Right ventricle myocardium inferior (tissue), 1 donor: ENCODE measurements at regions not wholly inside any gene's neighbourhood (a gene's known extent, or its start where the extent isn't known, plus 50 kb on each side); places are given as distances from the start of the nearest gene placed in this dataset.
"Not testable (repeated sequence)": the region's sequence is repeated elsewhere in the genome, so short reads cannot be mapped to it uniquely, and the experiment has no call there.

Source experiments
- ATAC-seq: fragments of 200-7000 bp; cut with Tn5 transposase; one replicate; pipeline ENCODE4 v1.9.1; 2020; ENCODE audit warnings: mild to moderate bottlenecking, moderate library complexity
- DNase-seq: peaks from one replicate; pipeline ENCODE4 v3.0.0; 2021; ENCODE audit errors: missing footprints
- intact Hi-C: fragments of 100-400 bp; cut with DNase I; formaldehyde crosslinking; loops from one replicate; pipeline ENCODE4 v1.11.0; 2022
- donor health status: DM: no; HTN: yes; CAD: no; lungs with severe emphysema.

DNA sequence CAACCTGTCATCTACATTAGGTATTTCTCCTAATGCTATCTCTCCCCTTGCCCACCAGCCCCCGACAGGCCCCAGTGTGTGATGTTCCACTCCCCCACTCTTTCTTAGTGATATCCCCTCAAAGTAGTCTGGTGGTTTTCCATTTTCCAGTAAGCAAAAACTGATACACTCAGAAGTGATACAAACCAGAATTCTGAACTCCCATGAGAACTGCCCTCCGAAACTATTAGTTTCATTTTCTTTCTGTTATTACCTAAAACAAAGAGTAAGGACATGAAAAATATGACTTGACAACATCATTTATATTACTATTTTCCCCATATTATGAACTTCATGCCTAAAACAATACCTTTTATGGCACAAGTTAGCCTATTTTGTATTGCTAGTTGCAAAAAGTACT is 175.0 kb downstream of the OTUD1 start:
- no peak for ATAC-seq
- intact Hi-C loops = no loop called here
- no peak for DNase-seq

DNA sequence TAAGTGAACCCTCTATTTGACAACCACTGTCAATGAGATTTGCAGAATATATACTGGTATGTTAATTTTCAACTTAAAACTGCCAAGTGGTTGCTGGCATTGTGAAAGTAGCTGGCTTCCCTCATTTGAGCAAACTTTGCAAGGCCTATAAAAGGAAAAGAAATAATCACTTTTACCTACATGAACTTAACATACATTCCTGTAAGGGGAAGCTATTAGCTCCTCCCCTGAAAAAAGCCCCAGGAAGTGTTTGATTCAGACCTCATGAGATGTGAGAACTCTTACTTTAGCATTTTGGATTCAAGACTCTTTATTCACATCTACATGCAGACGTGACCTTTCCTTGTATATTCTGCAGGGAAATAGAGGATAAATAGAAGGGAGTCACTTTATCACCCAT is 175.6 kb downstream of the OTUD1 start:
- no peak for DNase-seq
- intact Hi-C loops = no loop called here
- no peak for ATAC-seq

DNA sequence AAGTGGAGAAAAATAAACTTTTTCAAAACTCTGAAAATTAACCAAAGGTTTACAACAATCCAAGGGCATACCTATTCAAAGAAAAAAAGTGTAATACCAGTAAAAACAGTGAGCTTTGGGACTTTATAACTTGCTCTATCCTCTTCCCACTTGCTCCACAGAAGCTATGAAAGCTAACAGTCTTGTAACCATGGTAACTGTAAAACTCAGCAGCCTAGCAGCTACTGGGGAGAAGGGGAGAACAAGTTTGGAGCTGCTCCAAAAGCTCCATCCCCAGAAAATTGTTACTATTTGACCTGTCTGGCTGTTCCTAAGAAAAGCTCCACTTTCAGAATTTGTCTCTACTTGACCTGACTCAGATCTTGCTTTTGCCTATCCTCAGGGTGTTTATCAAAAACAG is 191.5 kb downstream of the OTUD1 start:
- no peak for DNase-seq
- ATAC-seq = no peak
- intact Hi-C loops = no loop called here

DNA sequence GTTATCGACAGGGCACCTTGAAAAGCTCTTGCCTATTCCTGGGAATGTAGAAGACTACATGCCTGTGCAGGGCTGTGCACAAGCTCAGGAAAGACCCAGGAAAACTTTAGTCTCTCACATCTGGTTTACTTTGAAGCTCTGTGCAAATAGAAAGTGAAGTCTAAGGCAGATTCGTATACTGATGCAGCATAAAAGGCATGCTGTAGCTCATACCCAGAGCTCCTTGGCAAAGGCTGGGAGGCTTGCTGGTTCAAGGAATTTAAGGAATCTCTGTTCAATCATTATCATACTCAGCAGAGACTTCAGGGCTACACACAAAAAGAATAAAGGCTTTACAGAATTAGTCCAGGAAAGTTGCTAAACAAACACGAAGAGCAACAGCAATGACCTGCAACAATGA is 192.0 kb downstream of the OTUD1 start:
- ATAC-seq = no peak
- DNase-seq = no peak
- intact Hi-C loops = no loop called here

DNA sequence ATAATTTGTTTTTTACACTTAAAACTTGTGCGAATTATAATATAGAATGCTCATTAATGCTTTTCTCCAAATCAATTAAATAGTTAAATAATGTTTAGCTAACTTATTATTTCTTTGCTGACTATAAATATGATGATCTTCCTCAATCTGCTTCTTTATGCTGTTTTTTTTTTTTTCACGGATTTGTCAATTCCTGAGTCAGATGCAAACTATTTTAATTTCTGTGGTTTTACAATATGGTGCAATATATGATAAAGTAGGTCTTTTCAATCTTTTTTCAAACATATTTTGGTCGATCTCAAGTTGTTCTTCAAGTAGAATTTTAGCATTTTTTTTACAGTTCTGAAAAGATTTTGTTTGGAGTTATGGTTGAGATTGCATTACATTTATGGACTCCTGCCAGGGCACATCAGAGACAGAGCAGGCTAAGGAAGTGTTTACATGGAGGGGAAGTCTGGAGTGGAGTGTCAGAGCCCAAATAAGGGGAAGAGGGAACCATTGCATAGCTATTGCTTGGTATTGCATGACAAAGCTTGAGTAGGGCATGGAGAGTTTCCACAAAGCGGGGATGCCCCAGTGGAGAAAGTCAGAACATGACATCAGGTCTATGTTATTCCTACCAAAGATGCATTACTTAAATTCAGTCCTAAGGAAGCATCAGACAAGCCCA is 204.4 kb downstream of the OTUD1 start:
- DNase-seq (no peak), ATAC-seq (peak; percentile 57)
- intact Hi-C loops = no loop called here

DNA sequence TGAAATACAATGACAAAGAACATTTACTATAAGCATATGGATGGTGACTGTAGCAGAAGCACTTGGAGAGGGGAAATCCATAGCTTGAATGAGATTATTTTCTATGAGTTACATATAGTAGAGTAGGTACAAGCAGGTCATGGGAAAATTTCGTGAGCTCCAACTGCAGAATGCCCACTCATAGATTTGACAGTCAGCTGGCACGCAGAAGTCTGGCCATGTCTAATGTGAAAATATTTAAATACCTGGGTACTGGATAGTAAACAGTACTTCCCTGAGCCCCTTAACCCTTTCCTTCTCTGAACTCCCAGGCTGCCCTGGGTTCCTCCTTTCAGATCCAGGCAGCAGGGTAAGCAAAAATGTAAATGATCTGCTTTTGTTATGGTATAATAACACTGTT is 209.7 kb downstream of the OTUD1 start:
- DNase-seq (no peak), ATAC-seq (no peak)
- intact Hi-C loops = no loop called here

DNA sequence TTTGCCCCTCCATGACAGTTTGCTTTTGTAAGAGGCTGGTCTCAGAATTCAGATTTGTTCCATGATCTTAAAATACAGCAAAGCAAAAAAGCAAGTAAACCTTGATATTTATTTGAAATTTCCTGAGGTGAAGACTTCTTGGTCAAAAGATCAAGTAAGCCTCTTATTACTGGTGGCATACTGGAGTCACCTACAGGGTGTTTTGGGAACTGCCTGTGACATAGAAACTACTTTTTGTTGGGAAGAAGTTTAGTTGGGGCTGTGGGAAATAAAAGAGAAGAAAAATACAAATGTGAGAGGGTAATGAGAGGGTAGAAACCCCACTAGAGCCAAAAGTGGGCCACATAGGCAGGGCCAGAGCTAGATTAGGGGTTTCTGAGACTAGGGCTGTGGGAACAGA is 217.9 kb downstream of the OTUD1 start:
- intact Hi-C loops = no loop called here
- DNase-seq (no peak), ATAC-seq (no peak)

DNA sequence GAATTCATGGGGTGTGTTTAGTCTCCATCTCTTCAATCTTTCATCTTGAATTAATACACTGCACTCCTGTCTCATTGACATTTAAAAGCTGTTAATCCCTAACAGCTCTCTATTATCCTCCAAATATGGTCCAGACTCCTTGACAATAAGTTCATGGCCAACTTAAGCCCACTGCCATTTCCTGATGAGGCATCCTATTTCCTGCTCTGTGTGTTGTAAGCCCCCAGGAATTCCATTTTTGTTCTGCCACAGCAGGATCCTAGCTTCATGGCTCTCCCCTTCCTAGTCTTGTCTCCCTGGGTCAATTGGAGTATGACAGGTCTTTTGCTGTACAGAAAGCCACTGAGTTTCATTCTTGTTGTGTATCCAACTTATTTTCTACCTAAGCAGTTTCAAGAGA is 218.8 kb downstream of the OTUD1 start:
- DNase-seq = no peak
- intact Hi-C loops = no loop called here
- ATAC-seq = no peak

DNA sequence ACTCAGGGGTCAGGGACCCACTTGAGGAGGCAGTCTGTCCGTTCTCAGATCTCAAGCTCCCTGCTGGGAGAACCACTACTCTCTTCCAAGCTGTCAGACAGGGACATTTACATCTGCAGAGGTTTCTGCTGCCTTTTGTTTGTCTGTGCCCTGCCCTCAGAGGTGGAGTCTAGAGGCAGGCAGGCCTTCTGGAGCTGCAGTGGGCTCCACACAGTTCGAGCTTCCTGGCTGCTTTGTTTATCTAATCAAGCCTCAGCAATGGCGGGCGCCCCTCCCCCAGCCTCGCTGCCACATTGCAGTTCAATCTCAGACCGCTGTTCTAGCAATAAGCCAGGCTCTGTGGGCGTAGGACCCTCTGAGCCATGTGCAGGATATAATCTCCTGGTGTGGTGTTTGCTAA is 233.0 kb downstream of the OTUD1 start:
- ATAC-seq, DNase-seq, intact Hi-C loops: not testable (repeated sequence)

DNA sequence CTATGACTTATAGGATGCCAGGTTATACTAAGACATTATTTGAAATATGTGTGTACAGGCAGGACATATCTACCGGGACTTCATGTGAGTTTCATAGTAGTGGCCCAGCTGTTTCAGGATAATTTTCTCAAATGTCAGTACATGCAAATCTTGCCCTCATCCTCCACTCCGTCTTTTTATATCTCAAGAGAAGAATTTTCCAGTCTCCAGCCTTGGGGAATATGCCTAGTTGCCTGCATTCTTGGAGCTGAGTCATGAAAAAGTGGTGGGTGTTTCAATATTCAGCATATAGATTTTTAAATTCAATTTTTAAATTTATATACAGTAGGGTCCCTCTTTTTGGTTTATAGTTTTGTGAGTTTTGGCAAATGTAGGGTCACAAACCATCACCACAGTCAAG is 236.7 kb downstream of the OTUD1 start:
- intact Hi-C loops = no loop called here
- ATAC-seq = no peak
- DNase-seq = no peak

DNA sequence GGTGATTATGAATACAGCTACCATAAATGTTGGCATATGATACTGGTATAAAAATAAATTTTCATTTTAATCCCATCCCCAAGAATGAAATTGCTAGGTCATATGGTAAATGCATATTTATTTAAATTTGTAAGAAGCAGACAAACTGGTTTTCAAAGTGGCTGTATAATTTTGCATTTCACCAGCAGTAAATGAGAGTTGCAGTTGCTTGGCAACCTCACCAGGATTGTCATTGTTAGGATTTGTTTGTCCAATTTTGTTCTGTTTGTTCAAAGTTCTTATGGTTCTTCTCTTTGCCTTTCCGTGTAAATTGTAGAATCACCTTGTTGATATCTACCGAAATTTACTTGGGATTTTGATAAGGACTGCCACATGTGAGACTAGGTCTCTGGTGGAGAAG is 237.4 kb downstream of the OTUD1 start:
- ATAC-seq (no peak), DNase-seq (no peak)
- intact Hi-C loops = no loop called here

DNA sequence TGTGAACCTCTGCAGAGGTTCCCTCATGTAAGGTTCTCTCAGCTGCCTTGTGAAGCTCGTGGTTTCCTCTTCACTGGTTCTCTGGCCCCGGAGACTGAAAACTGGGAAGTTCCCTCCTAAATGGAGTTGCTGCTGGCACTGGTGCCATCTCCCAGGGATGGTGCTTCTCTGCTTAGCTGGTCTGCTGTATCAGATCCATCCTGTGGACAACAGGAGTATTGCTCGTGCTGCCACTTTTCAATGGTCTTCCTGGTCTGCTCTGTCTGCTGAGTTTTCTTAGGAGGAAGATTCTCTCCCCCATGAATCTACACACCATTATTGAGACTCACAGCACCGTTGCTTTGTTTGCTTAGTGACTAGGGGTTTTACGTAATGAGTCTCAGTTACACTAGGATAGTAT is 247.8 kb downstream of the OTUD1 start:
- ATAC-seq (no peak), DNase-seq (no peak)
- intact Hi-C loops = no loop called here

DNA sequence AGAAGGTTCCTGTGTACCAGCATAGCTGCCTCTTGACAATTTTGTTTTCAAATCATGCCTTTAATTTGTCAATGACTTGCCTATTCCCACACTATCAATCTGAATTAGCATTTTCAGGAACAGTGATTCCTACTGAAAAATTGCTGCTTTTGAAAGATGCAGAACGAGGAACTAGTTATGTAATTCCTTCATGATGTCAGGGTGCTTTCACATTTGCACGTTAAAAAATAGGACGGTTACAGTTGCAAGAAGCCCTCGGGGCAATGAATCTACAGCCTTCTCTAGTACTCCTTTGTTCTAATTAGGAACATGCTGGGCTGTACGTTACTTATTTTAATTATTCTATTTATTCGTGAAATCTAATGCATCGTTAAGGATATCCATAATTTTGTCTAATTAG is 253.9 kb downstream of the OTUD1 start:
- ATAC-seq (no peak), DNase-seq (no peak)
- intact Hi-C loops = no loop called here

DNA sequence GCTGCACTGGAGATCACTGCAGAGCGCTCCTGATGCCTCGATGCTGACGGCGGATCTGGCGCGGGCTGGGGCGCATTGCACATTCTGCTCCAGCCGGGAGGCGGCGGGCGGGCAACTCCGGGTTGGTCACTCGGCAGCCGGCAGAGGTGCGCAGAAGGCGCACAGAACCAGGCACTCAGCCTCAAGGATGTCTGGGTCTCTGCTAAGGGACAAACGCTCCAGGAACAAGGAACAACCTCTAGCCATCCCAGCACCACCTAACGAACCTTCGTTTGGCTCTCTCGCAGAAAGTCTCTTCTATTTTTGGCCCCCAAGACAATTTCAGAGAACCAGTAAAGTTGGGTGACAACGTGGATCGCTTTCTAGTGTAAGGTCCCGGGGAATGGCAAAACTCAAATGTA is 254.6 kb downstream of the OTUD1 start:
- ATAC-seq = no peak
- intact Hi-C loops = no loop called here
- peak; percentile 68 for DNase-seq

DNA sequence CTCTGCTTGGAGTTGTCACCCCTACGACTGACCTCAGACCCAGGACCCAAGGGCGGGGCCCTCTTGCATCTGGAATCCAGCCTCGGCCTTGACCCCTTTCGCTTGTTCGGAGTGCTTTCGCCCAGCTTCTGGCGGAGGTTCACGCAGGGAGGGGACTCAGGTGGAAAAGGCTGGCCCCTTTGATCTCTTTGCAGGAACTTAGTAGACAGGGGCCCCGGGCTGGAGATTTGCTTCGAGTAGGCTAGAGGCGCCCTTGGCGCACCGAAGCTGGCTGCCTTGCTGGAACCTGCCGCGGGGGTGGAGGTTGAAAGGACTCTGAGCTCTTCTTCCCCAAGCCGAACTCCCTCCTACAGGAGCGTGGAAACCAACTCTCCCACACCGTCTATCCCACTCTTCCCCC is 255.1 kb downstream of the OTUD1 start:
- no peak for ATAC-seq
- intact Hi-C loops = no loop called here
- no peak for DNase-seq

DNA sequence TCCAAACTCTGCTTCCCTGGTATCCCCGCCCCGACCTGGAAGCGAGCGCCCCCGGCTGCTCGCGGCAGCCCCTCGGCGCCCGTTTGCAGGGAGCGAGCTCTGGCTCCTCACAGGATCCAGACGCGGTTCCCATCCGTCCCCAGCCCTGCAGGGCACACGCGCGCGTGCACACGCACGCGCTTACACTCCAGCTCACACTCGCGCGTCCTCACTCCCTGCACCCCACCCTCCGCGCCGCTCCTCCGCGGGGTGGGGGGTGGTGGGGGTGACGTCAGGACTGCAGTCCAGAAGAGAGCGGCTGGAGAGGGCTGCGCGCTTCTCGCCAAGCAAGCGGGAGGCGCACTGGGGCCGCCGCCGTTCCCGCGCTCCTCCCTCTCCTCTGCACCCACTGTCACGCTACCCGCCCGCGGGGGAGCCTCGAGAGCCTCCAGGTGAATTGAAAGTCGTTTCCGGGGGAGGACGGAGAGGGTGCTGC is 255.6 kb downstream of the OTUD1 start:
- no peak for ATAC-seq

DNA sequence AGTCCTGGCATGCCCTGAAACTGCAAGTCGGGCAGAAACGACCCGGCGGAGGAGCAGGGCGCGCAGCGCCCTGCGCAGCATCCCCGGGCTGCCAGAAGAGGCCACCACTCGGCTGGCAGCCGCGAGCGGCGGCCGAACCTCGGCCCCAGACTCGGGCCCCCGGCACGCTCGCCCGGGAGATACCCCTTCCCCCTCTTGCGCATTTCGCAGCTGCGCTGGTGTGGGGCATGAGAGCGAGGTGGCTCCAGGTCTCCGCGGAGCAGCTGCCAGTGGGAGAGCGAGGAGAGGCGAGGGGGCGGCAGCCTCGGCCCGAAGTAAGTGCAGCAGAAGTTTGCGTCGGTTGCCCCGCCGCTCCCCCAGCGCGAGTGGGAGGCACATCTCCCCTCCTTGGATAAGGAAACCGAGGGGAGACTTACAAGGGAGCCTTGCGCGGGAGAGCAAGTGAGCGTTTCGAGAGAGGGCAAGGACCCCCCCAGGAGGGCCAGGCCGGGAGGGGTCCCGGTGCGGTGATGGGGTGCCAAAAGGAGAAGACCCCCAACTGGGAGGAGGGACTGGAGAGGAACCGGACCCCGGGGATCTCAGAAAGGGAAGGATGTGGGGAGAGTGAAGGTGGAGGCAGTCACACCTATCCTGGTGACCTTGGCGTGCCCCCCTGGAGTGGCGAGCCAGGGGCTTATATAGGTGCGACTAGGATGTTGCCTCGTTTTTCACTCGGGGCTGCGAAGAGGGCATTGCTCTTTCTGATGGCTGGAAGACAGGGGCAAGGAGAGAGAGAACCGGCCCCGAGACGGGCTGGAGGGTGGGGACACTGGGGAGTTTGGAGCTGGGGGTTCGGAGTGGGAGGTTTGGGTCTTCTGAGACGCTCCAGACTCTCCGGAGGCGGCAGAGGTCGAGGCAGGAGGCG is 256.3 kb downstream of the OTUD1 start:
- ATAC-seq (no peak), DNase-seq (no peak)
- intact Hi-C loops = no loop called here

More for the DNA sequence above, 255.6 kb downstream of the OTUD1 start:
- no peak for DNase-seq
- intact Hi-C loops = no loop called here

DNA sequence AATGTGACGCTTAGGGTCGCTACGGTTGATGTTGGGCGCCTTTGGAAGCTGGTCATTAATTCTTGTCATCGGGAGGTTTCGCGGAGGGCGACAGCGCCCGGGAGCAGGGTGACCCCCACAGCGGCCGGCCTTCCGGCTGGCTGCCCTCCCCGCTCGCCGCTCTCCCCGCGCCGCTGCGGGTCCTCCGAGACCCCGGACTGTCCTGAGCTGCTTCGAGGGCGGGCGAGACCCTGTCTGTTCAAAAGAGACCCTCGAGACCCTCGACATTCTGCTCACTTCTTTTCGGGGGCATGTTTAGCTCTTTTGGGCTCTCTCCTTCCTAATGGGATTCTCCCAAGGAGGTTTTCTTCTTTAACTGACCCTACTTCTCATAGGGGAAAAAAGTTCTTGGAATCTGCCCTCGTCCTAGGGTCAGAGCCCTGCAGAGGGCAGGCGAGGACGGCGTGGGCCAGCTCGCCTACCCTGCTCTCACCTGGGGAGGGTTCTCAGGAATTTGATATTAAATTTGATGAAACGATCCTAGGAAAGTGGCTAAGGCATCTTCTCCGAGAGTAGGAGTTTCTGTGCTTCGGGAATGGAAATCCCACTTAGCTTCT is 257.0 kb downstream of the OTUD1 start:
- ATAC-seq = no peak
- DNase-seq = no peak
- intact Hi-C loops = no loop called here

DNA sequence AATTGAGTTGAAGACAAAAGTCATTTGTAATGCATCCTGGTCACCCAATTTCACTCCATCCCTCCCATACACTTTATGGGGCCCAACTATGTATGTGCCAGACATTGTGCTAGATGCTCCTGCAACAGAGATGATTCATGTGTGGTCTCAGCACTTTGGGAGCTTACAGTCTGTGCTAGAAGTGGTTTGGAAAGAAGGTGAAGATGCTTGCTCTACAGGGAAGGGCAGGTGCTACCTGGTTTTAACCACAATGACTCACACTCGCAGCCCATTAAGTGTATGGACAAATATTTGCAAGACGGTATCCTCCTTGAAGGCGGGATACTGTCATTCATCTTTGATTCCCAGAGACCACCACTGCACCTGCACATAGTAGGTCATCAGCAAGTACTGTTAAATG is 257.6 kb downstream of the OTUD1 start:
- DNase-seq (no peak), ATAC-seq (no peak)
- intact Hi-C loops = no loop called here

DNA sequence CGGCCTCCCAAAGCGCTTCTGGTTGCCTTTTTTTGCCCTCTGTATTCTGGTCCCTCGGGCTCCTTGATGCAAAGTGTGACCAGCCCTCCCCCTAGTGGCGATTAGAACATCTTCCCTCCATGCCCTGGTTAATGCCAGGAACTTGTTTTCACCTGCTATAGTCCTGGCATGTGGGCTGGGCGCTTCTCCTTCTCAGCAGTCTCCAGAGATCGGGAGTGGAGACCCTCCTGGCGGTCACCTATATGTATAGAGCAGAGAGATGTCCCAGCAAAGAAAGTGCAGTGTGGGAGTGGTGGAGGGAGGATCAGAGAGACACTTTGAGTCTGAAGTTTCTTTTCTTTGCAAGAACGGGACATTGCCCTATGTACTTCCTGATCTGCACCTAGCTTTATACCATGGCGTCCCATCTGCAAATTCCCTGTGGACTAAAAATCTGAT is 264.1 kb downstream of the OTUD1 start:
- intact Hi-C loops = loop anchor here (5.0 kb wide), 2 partner anchors 391 to 546 kb away; no protein-coding TSS in a partner anchor
- DNase-seq (no peak), ATAC-seq (peak; percentile 56)
